ENCODE measurements at regions not wholly inside any gene's neighbourhood (a gene's known extent, or its start where the extent isn't known, plus 50 kb on each side); places are given as distances from the start of the nearest gene placed in this dataset.

DNA sequence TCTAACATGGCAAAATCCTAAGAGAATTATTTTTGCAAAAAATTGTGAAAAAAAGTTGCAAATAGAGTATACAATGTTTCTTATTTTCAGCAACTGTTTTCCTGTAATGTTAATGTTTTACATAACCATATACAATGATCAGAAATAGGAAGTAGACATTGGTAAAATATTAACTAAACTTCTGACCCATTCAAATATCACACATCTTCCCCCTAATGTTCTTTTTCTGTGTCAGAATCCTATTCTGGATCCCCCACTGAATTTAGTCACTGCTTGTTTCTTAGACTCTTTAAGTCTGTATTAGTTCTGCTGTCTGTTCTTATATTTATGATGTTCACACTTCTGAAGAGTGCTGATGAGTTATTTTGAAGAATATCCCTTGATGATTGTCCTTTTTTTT lies 62.0 kb downstream of the HFE start:
- no peak for DNase-seq (ENCODE audit: low spot score)

DNA sequence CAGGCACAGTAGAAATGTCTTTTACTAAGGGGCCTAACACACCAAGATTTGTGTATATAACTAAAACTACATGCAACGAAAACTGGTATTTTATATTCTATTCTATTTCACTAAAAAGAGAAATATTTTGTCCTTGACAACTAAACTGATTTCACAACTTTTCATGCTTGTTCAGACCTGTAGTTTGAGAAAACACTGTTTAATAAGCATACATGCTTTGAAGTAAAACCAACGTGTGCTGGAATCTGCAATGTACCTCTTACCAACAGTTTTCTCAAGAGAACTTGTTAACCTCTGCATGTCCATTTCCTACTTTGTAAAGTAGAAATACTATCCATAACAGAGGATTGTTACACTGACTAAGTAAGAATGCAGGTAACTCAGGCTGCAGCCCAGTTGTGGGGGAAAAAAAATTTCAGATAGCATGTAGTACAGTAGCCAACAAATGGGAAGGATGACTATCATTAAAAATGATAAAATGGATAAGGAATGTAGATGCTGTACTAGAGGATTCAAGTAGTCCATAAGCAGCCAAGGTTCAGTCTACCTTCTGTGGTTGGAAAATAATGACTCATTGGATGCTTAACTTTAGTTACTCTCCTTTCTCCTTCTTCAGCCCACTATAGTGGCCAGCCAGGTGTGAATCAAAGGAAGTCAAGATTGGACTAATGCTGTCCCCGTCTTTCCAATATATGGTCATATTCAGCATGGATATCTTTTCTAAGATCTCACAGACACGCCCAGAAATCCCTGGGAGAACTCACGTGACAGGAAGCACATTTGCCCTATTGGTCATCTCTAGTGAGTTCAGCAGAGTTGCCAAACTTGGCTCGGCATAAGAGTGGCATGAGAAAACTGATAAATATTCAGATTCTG lies 65.2 kb downstream of the HFE start:
- DNase-seq (ENCODE audit: low spot score) = peak; percentile 23

DNA sequence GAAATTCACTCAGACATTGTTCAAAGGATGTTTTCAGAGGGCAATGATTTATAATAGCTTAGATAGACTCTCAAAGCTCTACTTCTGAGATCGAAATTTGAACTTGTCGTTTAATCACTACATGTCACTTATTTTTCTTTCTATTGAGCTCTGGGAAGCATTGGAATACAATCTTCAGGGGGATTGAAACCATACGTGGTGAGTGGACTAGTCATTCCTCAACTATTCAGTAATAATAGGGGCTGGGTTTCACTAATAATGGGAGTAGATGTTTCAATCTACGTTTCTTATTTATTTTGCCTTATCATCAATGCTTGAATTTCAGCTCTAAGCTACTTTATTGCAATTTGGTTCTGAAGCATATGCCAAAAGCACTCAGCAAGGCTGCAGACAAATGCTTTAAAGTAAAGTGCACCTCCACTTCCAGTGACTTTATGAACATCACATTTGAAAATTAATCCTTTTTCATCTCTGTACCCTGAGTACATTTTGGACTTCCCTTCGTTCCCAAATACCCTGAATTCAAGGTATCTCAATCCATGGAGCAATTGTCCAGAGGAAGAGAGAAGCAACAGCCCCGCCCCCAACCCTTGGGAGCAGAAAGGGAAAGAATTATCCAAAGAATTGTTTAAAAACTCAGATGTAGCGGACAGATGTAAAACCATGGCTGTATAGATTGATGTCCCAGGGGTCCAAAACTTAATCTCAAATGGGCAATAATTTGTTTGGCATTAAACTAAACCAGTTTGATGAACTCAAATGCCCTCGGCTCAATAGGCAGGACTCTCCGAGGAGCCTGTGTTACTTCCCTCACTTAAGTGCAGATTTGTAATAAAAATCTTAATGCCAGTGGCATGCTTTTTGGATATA lies 68.1 kb downstream of the HFE start:
- DNase-seq (ENCODE audit: low spot score) = peak; percentile 26

DNA sequence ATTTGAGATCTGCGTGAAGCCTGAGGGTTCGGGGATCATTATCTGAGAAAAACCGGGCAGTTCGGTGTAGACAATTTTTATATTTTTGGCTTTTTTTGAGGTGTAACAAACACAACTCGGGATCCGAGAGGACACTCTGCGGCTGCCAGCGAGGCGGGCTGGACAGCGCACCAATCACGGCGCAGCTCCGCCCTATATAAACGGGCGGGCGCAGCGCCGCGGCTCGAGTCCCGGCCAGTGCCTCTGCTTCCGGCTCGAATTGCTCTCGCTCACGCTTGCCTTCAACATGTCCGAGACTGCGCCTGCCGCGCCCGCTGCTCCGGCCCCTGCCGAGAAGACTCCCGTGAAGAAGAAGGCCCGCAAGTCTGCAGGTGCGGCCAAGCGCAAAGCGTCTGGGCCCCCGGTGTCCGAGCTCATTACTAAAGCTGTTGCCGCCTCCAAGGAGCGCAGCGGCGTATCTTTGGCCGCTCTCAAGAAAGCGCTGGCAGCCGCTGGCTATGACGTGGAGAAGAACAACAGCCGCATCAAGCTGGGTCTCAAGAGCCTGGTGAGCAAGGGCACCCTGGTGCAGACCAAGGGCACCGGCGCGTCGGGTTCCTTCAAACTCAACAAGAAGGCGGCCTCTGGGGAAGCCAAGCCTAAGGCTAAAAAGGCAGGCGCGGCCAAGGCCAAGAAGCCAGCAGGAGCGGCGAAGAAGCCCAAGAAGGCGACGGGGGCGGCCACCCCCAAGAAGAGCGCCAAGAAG lies 69.0 kb downstream of the HFE start:
- DNase-seq (ENCODE audit: low spot score) = peak; percentile 91

DNA sequence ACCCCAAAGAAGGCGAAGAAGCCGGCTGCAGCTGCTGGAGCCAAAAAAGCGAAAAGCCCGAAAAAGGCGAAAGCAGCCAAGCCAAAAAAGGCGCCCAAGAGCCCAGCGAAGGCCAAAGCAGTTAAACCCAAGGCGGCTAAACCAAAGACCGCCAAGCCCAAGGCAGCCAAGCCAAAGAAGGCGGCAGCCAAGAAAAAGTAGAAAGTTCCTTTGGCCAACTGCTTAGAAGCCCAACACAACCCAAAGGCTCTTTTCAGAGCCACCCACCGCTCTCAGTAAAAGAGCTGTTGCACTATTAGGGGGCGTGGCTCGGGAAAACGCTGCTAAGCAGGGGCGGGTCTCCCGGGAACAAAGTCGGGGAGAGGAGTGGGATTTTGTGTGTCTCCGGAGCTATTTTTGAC lies 69.6 kb downstream of the HFE start:
- no peak for DNase-seq (ENCODE audit: low spot score)

DNA sequence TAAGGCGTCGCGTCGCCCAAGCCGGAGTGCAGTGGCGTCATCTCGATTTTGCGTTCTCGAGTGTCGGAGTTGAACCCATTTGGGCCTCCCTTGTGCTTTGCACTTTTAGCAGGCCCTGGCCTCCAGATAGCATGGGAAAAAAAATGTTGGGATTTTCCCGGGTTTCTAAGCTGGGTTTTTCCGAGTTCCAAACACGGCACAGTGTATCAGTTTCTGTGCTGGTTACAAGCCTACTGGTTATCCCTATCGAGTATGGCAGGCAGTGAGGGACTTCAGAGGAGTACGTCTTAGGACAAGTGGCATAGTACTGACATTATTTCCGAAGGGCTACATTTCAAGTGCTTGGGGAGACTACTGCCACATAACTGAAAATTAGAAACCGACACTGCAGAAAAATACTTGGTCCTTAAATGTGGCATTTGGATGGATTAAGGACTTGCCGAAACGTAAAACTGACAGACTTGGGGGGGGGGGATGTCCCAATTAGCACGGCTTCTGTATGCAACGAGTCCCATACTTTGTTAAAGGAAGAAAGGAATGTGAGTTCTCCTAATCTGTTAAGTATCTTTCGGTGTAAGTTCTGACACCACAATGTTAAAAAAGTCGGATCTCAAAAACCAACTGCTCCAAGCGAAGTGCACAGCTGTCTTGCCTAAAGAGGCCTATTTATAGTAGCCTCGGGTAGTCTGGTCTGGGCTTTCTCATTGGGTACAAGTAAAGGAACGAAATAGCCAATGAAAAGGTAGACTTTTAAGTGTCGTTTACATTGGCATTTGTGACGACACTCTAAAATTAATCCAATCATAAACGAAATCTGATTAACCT lies 70.2 kb downstream of the HFE start:
- DNase-seq (ENCODE audit: low spot score) = peak; percentile 100

DNA sequence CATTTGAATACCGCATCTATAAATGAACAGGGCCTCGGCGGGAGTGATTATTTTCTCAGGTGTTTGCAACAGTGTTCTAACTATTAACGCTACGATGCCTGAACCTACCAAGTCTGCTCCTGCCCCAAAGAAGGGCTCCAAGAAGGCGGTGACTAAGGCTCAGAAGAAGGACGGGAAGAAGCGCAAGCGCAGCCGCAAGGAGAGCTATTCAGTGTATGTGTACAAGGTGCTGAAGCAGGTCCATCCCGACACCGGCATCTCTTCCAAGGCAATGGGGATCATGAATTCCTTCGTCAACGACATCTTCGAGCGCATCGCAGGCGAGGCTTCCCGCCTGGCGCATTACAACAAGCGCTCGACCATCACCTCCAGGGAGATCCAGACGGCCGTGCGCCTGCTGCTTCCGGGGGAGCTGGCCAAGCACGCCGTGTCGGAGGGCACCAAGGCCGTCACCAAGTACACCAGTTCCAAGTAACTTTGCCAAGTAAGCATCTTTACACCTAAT lies 70.9 kb downstream of the HFE start:
- no peak for DNase-seq (ENCODE audit: low spot score)

DNA sequence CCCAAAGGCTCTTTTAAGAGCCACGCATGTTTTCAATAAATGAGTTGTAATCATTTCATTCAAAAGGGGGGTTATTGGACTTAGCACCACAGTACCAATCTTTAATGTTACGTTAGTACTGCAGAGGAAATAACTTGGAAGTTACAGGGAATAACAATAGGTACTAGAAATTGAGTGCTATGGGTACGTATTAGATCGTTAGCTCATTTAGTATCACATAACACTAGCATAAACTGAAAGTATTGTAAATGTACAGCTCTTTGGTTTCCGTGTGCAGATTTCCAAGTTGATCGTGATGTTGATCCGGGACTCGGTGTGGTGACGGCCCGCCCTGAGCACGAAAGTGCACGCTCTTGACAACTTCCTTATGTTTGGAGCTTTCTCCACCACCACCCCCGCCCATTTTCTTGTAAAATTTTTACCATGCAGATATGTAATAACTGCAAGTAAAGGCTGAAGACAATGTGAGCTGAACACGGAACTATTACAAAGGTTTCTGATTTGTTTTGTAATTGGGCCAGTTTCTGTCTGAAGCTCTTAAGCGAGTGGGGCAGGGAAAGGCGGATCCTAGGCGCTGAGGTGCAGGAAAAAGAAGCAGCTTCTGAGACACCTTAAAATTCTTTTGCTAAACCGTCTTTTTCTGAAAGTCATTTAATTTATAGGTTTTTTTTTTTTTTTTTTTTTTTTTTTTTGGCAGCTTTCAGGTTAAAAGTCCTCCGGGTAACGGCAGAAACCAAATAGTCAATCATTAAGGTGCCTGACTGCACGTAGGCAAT lies 71.5 kb downstream of the HFE start:
- DNase-seq (ENCODE audit: low spot score) = peak; percentile 73

DNA sequence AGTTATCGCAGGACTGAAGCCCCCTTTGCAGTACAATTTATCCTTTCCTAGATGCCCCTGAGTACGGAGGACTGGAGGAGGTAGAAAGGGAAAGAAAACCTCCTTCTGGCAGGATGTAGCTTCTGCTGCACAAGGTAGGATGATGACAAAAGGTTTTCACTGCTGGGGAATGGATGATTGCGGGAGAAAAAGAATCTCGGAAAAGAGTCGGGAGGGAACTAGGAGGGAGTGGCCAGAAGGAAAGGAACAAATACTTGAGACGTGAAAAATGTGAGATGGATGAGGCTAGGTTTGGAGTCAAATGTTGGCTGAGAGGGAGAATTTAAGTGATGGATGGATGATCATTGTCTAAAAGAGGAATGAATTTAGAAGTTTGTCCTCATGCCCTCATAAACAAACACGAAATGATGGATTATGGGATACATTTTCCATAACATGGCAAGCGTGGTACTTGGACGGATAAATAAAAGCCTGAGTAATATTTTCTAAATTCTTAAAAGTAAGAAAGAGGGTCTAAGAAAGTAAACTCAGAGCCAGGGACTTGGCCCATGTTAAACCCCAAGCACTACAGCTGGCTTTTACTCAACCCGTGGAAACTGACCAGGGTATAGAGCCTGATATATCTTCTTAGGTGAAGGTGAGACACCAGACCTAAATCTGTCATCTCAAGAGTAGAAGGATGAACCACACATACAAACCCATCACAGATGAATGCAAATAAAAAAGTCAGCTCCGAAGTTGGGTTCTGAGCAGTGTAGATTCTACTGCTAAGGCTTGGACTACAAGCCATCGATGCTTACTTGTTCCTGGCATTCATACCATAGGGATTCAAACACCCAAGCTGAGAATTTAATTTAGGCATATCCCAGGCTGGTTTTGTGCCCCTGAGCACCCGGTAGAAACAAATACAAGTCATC lies 72.4 kb downstream of the HFE start:
- DNase-seq (ENCODE audit: low spot score) = peak; percentile 47

DNA sequence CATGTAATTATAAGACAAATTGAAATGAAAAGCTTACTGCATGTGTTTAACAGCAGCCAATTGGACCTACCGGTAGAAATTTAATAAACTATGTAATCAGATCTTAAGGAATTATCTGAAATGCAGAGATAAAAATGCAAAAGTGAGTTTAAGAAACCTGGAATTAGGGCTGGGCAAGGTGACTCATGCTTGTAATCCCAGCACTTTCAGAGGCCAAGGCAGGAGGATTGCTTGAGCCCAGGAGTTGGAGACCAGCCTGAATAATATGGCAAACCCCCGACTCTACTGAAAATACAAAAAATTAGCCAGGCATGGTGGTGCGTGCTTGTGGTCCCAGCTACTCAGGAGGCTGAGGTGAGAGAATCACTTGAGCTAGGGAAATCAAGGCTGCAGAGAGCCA lies 74.1 kb downstream of the HFE start:
- DNase-seq (ENCODE audit: low spot score) = no peak

DNA sequence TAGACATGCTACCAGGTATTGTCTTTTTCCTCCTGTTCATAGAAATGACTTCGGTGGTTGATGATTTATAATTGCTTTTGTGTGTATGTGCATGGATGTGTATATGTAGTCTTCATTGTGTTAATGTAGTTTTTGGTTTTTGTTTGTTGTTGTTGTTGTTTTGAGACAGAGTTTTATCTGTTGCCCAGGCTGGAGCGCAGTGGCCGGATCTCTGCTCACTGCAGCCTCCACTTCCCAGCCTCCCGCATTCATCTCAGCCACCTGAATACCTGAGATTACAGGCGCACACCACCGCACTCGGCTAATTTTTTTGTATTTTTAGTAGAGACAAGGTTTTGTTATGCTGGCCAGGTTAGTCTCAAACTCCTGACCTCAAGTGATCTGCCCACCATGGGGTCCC lies 75.2 kb downstream of the HFE start:
- no peak for DNase-seq (ENCODE audit: low spot score)

DNA sequence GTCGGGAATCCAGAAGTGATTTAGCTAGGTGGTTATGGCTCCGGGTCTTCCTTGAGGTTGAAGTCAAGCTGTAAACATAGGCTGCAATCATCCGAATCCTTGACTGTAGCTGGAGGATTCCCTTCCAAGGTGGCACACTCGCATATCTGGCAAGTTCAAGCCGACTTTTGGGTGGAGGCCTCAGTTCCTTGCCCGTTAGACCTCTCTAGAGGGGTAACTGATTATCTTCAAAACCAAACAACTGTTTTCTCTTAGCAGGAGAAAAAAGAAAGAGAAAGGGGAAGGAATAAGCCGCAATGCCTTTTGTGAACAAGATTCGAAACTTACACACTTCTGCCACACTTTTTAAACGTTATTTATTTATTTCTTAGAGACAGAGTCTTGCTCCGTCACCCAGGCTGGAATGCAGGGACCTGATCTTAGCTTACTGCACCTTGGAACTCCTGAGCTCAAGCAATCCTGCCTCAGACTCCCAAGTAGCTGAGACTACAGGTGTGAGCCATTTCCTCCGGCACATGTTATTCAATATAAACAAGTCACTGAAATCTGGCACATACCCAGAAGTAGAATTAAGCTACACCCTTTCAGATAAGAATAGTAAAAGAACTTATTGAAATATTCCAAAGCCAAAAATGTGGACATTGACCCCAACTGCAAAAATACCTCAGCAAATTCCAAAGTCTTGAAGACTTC lies 76.3 kb downstream of the HFE start:
- DNase-seq (ENCODE audit: low spot score) = no peak

DNA sequence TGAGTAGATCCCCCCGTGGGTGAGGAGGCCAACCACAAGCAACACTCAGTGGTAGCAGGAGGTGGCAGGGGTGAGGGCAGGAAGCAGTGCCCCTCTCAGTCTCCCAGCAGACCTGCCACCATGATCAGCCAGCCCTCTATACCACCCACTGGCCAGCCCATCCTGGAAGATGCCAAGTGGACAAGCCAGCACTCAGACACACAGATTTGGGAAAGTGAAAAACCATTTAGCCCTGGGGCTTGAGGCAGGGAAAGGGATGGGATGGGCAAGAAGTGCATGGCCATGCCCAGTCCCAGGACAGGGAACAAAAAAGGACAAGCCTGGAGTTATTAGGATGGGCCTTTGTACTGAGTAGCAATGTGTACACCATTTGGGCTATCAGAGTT lies 76.9 kb downstream of the HFE start:
- no peak for DNase-seq (ENCODE audit: low spot score)

DNA sequence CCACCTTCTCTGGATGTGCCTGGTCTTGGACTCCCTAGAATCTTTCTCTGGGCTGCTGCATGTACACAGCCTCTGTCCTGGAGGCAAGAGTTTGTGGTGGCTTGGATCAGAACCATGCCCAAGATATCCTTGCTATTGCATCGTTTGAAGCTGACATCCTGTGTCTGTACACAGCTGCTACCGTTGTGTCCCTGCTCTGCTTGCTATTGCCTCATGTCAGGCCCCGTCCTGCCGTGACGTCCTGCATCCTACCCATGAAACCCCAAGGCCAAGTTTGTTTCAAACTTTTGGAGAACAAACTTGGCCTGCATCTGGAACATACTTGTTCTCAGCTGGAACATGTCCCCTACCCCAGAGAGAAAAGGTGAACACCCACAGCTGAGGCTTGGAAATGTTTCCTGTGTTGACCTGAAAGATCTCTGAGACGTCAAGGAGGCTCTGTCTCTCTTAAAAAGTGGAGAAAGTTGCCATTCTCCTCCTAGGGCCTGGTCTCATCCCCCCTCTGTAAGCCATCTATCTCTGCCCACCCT lies 78.1 kb downstream of the HFE start:
- DNase-seq (ENCODE audit: low spot score) = no peak

DNA sequence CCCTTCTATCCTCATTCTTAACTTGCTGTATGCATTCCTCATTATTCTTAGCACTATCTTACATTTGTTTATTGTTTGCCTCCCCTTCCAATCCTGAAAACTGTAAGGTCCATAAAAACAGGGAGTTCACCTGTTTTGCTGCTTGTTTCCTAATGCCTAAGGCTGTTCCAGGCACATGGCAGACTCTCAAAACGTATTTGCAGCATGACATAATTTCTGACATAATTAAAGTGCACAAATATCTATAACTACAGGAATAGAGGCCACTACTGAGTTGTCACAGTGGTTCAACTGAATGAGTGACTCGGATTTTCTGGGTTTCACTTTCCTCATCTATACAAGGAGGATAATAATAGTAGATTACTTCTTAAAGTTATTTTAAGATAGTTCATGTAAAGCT lies 83.0 kb downstream of the HFE start:
- peak; percentile 38 for DNase-seq (ENCODE audit: low spot score)

DNA sequence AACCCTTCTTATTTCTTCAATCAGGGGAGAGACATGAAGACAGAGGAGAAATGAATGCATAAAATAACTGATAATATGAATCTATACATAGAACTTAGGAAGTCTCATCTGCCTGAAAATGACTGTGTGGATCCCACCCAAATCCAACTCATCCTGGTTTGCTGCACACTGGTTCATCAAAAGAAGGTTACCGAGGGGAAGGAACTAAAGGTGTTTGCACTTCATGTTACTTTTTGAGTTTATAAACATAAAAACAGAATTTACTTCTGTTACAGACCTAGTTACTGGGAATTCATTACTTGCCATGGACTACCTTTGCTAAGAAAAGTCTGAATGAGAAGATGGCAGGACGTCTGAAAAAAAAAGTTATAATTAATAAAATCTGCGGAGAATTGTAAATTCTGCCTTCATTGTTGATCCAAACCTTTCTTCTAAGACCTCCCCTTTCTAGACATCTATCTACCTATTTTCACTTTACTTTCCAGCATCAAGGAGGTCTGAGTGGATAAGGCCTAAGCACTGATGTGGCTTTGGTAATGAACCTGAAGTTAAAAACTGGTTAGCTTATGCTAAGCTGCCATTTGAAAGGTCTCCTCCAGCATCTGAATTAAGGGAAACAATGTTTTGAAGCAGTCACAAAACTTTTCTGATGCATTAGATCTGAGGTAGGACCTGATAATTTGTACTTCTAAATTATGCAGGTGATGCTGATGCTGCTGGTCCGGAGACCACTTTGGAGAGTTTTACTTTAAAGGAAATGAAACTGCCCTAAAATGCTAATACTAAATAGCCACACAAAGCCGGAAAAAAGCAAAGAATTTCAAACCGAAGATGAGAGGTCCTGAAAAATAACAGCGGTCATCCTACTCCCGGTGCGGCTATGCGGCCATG lies 84.0 kb downstream of the HFE start:
- no peak for DNase-seq (ENCODE audit: low spot score)

DNA sequence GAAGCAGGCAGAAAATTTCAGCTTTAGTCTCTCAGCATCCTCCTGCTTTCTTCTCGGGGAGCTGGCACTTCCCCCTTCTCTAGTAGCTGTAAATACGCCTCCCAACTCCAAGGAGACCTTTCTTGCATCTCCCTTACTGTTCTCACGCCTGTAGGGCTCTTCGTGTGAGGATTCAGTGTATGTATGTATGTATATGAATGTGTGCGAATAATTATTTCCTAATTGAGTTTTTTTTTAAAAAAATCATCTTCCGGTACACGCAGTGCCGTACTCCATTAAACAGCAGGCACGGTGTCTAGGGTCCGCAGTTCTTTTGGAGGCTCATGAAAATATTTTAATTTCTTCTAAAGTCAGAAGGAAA lies 85.4 kb downstream of the HFE start:
- DNase-seq (ENCODE audit: low spot score) = peak; percentile 65

DNA sequence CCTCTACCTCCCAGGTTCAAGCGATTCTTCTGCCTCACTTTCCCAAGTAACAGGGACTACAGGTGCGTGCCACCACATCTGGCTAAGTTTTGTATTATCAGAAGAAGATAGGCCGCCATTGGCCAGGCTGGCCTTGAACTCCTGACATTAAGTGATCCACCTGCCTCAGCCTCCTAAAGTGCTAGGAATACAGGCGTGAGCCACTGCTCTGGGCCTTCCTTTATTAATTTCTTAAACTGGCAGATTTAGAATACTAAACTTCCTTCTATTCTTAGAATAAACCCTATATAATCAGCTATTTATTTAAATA lies 86.6 kb downstream of the HFE start:
- peak; percentile 32 for DNase-seq (ENCODE audit: low spot score)
